SK-N-SH treated with all-trans-retinoic acid at 6 μM for 48 hours (cell line): ENCODE measurements at regions not wholly inside any gene's neighbourhood (a gene's known extent, or its start where the extent isn't known, plus 50 kb on each side); places are given as distances from the start of the nearest gene placed in this dataset.

Source experiments
- ARNTL ChIP-seq: fragments of 450-650 bp; formaldehyde crosslinking; IDR thresholded peaks from 2 replicates; pipeline ENCODE4 v1.5.0; 2020; ENCODE audit warnings: low read depth, mild to moderate bottlenecking, moderate library complexity, borderline replicate concordance
- RARB ChIP-seq: fragments of 250-450 bp; sonication (Bioruptor Pico); IDR thresholded peaks from 2 replicates; pipeline ENCODE4 v1.8.0; 2021; ENCODE audit warnings: mild to moderate bottlenecking, moderate library complexity
- SNAI2 ChIP-seq: fragments of 250-450 bp; sonication (Bioruptor Pico); IDR thresholded peaks from 2 replicates; pipeline ENCODE4 v1.5.0; 2020; ENCODE audit warnings: mild to moderate bottlenecking, moderate library complexity
- TOX ChIP-seq: fragments of 250-450 bp; sonication (Bioruptor Pico); IDR thresholded peaks from 2 replicates; pipeline ENCODE4 v1.8.0; 2021; ENCODE audit warnings: mild to moderate bottlenecking, moderate library complexity, borderline replicate concordance
- ZFP3 ChIP-seq: fragments of 250-450 bp; sonication (Bioruptor Pico); IDR thresholded peaks from 2 replicates; pipeline ENCODE4 v1.5.0; 2020; ENCODE audit warnings: mild to moderate bottlenecking, moderate library complexity
- ZNF565 ChIP-seq: fragments of 450-650 bp; formaldehyde crosslinking; conservative IDR thresholded peaks from 2 replicates; pipeline ENCODE4 v1.5.0; 2020; ENCODE audit warnings: low read depth, mild to moderate bottlenecking, moderate library complexity
- TF ChIP-seq, protein P1 (sequence below): fragments of 250-450 bp; sonication (Bioruptor Pico); IDR thresholded peaks from 2 replicates; pipeline ENCODE4 v1.5.1; 2020; ENCODE audit warnings: low read depth, mild to moderate bottlenecking, moderate library complexity
- TF ChIP-seq, protein P2 (sequence below): fragments of 250-450 bp; sonication (Bioruptor Pico); IDR thresholded peaks from 2 replicates; pipeline ENCODE4 v1.8.0; 2020; ENCODE audit warnings: mild to moderate bottlenecking, moderate library complexity, borderline replicate concordance

DNA sequence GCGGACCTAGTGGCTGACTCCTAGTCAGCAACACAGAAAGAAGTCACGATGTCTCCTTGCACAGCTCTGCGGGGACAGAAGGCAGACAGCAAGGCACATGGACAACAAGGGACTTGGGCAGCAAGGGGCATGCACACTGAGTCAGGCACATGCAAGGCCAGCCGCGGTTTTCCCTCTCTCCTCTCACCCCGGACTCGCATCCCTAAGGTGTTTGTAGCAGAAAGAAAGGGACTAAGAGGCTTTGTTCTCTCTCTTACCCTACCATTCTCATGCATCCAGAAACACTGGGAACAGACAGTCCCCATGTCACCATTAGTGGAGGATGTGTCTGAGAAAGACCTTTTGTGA is 193.3 kb upstream of the PHF14 start:
- TF ChIP-seq TOX (no peak), RARB (CRISPR knock-in tag) (no peak), ZFP3 (CRISPR knock-in tag) (no peak), SNAI2 (no peak), ZNF565 (CRISPR knock-in tag) (no peak), ARNTL (CRISPR knock-in tag) (no peak)
- TF ChIP-seq, protein P1, sequence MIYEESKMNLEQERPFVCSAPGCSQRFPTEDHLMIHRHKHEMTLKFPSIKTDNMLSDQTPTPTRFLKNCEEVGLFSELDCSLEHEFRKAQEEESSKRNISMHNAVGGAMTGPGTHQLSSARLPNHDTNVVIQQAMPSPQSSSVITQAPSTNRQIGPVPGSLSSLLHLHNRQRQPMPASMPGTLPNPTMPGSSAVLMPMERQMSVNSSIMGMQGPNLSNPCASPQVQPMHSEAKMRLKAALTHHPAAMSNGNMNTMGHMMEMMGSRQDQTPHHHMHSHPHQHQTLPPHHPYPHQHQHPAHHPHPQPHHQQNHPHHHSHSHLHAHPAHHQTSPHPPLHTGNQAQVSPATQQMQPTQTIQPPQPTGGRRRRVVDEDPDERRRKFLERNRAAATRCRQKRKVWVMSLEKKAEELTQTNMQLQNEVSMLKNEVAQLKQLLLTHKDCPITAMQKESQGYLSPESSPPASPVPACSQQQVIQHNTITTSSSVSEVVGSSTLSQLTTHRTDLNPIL (CRISPR knock-in tag): no peak
- TF ChIP-seq, protein P2, sequence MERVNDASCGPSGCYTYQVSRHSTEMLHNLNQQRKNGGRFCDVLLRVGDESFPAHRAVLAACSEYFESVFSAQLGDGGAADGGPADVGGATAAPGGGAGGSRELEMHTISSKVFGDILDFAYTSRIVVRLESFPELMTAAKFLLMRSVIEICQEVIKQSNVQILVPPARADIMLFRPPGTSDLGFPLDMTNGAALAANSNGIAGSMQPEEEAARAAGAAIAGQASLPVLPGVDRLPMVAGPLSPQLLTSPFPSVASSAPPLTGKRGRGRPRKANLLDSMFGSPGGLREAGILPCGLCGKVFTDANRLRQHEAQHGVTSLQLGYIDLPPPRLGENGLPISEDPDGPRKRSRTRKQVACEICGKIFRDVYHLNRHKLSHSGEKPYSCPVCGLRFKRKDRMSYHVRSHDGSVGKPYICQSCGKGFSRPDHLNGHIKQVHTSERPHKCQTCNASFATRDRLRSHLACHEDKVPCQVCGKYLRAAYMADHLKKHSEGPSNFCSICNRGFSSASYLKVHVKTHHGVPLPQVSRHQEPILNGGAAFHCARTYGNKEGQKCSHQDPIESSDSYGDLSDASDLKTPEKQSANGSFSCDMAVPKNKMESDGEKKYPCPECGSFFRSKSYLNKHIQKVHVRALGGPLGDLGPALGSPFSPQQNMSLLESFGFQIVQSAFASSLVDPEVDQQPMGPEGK (CRISPR knock-in tag): no peak
